H1 (cell line): ENCODE measurements at regions not wholly inside any gene's neighbourhood (a gene's known extent, or its start where the extent isn't known, plus 50 kb on each side); places are given as distances from the start of the nearest gene placed in this dataset.

Source experiments
- CTCF ChIA-PET: fragments of 300-600 bp; sonication (Branson Sonifier 250); formaldehyde crosslinking; loops from one replicate; lab custom pipeline; 2021; ENCODE audit not compliant: partially characterized antibody; lab: Charles Lee
- POLR2A ChIA-PET: fragments of 300-600 bp; sonication (Branson Sonifier 250); formaldehyde crosslinking; loops from one replicate; lab custom pipeline; 2021; ENCODE audit warnings: inconsistent platforms; ENCODE audit not compliant: partially characterized antibody; lab: Charles Lee
- DNase-seq, 2 experiments: peaks; one replicate each; pipeline versions ENCODE4 v3.0.0 to v3.0.0-alpha.2; 2010 to 2022; ENCODE audit warnings: low spot score in 2 of 2, low read depth in 1 of 2, mixed read lengths in 1 of 2
- FAIRE-seq: peaks from 2 replicates; lab custom pipeline; 2011; peaks lifted over from hg19 to GRCh38; lab: Jason Lieb, UNC
- H2AFZ ChIP-seq: 2 replicates; pipeline ENCODE4 v1.8.1; 2012; ENCODE audit warnings: low read length, inconsistent platforms
- H2AK5ac ChIP-seq: 2 replicates; pipeline ENCODE4 v1.6.1; 2013; ENCODE audit warnings: low read depth, low read length
- H2BK120ac ChIP-seq: replicated peaks from 2 replicates; pipeline ENCODE3; 2013; ENCODE audit warnings: low read depth, low read length, inconsistent platforms
- H2BK12ac ChIP-seq: 2 replicates; pipeline ENCODE4 v1.6.1; 2013; ENCODE audit warnings: low read depth, low read length
- H2BK15ac ChIP-seq: 2 replicates; pipeline ENCODE4 v1.6.1; 2013; ENCODE audit warnings: low read length
- H2BK20ac ChIP-seq: 2 replicates; pipeline ENCODE4 v1.6.1; 2013; ENCODE audit warnings: low read length
- H2BK5ac ChIP-seq: 2 replicates; pipeline ENCODE4 v1.6.1; 2013; ENCODE audit warnings: low read depth, low read length
- H3K14ac ChIP-seq: 2 replicates; pipeline ENCODE4 v1.6.1; 2013; ENCODE audit warnings: inconsistent platforms; ENCODE audit not compliant: insufficient read length
- H3K18ac ChIP-seq: 2 replicates; pipeline ENCODE4 v1.6.1; 2013; ENCODE audit warnings: low read length; ENCODE audit errors: extremely low read depth
- H3K23ac ChIP-seq: 2 replicates; pipeline ENCODE4 v1.6.1; 2013; ENCODE audit warnings: inconsistent platforms; ENCODE audit not compliant: insufficient read length
- H3K23me2 ChIP-seq: 2 replicates; pipeline ENCODE4 v1.6.1; 2013; ENCODE audit warnings: low read depth, low read length
- H3K27ac ChIP-seq: 2 replicates; pipeline ENCODE4 v1.6.1; 2011; ENCODE audit warnings: low read depth, low read length, inconsistent platforms
- H3K27me3 ChIP-seq, 4 experiments: replicated peaks in 1 of 4; 1 replicate in 1 of 4; 2 replicates in 3 of 4; pipeline versions ENCODE4 v1.6.1 to v1.8.1; 2011 to 2013; ENCODE audit warnings: low read length in 3 of 4, mild to moderate bottlenecking in 3 of 4, inconsistent platforms in 2 of 4, mixed read lengths in 2 of 4, moderate library complexity in 1 of 4; ENCODE audit not compliant: control insufficient read depth in 3 of 4, insufficient read depth in 3 of 4; ENCODE audit errors: extremely low read depth in 1 of 4
- H3K36me3 ChIP-seq, 4 experiments: 2 replicates each; pipeline versions ENCODE4 v1.6.1 to v1.8.1; 2011 to 2013; ENCODE audit warnings: mild to moderate bottlenecking in 4 of 4, low read length in 3 of 4, moderate library complexity in 2 of 4, control low read depth in 1 of 4, inconsistent platforms in 1 of 4; ENCODE audit not compliant: insufficient read depth in 4 of 4, control insufficient read depth in 2 of 4
- H3K4ac ChIP-seq: replicated peaks from 2 replicates; pipeline ENCODE3; 2013; ENCODE audit warnings: low read length, low read depth, mixed read lengths, inconsistent platforms; ENCODE audit not compliant: insufficient read length
- H3K4me1 ChIP-seq, 4 experiments: replicated peaks in 1 of 4; 1 replicate in 1 of 4; 2 replicates in 3 of 4; pipeline versions ENCODE4 v1.6.1 to v1.8.1; 2011 to 2013; ENCODE audit warnings: low read length in 3 of 4, inconsistent platforms in 2 of 4, mixed read lengths in 1 of 4; ENCODE audit not compliant: insufficient read depth in 4 of 4, control insufficient read depth in 3 of 4
- H3K4me2 ChIP-seq, 2 experiments: 2 replicates each; pipeline versions ENCODE4 v1.6.1 to v1.8.1; 2011 to 2013; ENCODE audit warnings: low read depth in 2 of 2, low read length in 2 of 2, control low read depth in 1 of 2, inconsistent platforms in 1 of 2, mild to moderate bottlenecking in 1 of 2; ENCODE audit not compliant: insufficient read depth in 1 of 2
- H3K4me3 ChIP-seq, 4 experiments: fragments of 200-600, 300-600 bp in 1 of 4; sonication (generic), shearing (Covaris generic), sonication (Bioruptor Twin) in 1 of 4; 2 replicates each; pipeline versions ENCODE4 v1.5.1 to v1.8.1; 2011 to 2016; ENCODE audit warnings: low read length in 4 of 4, low read depth in 3 of 4, control low read depth in 2 of 4, inconsistent platforms in 2 of 4, mild to moderate bottlenecking in 2 of 4, mixed read lengths in 1 of 4, moderate library complexity in 1 of 4; ENCODE audit not compliant: insufficient read depth in 2 of 4; ENCODE audit errors: extremely low read depth in 1 of 4
- H3K56ac ChIP-seq: replicated peaks from 2 replicates; pipeline ENCODE3; 2013; ENCODE audit warnings: low read depth, mild to moderate bottlenecking, mixed read lengths, low read length, inconsistent platforms; ENCODE audit not compliant: insufficient read length
- H3K79me1 ChIP-seq: 2 replicates; pipeline ENCODE4 v1.6.1; 2013; ENCODE audit warnings: low read depth, low read length, control low read depth
- H3K79me2 ChIP-seq, 2 experiments: 2 replicates each; pipeline versions ENCODE4 v1.6.1 to v1.8.1; 2012 to 2013; ENCODE audit warnings: low read length in 2 of 2, mild to moderate bottlenecking in 2 of 2, inconsistent platforms in 1 of 2; ENCODE audit not compliant: insufficient read depth in 2 of 2, control insufficient read depth in 1 of 2
- H3K9ac ChIP-seq, 4 experiments: replicated peaks in 1 of 4; 1 replicate in 1 of 4; 2 replicates in 3 of 4; pipeline versions ENCODE4 v1.6.1 to v1.8.1; 2011 to 2013; ENCODE audit warnings: low read depth in 3 of 4, low read length in 3 of 4, control low read depth in 2 of 4, mild to moderate bottlenecking in 2 of 4, moderate library complexity in 2 of 4, inconsistent platforms in 1 of 4; ENCODE audit errors: extremely low read depth in 1 of 4
- H3K9me3 ChIP-seq, 2 experiments: 2 replicates each; pipeline versions ENCODE4 v1.6.1 to v1.8.1; 2012 to 2013; ENCODE audit warnings: mild to moderate bottlenecking in 2 of 2, moderate library complexity in 2 of 2, control low read depth in 1 of 2, inconsistent platforms in 1 of 2, low read depth in 1 of 2, low read length in 1 of 2, mixed read lengths in 1 of 2; ENCODE audit not compliant: insufficient read depth in 2 of 2
- H4K20me1 ChIP-seq, 2 experiments: replicated peaks in 1 of 2; 2 replicates each; pipeline versions ENCODE3 to v1.8.1; 2011 to 2013; ENCODE audit warnings: inconsistent platforms in 2 of 2, low read length in 2 of 2, mild to moderate bottlenecking in 1 of 2; ENCODE audit not compliant: insufficient read depth in 2 of 2, control insufficient read depth in 1 of 2
- H4K5ac ChIP-seq: 2 replicates; pipeline ENCODE4 v1.6.1; 2013; ENCODE audit warnings: low read length, low read depth, mixed read lengths, inconsistent platforms; ENCODE audit not compliant: insufficient read length
- H4K8ac ChIP-seq: 2 replicates; pipeline ENCODE4 v1.8.0; 2013; ENCODE audit warnings: mild to moderate bottlenecking, moderate library complexity, low read length, inconsistent platforms; ENCODE audit not compliant: insufficient read depth; ENCODE audit errors: extremely low read depth
- H4K91ac ChIP-seq: replicated peaks from 2 replicates; pipeline ENCODE3; 2013; ENCODE audit warnings: low read length, mixed read lengths, inconsistent platforms; ENCODE audit not compliant: insufficient read length
- EP300 ChIP-seq, 2 experiments: IDR thresholded peaks; 1 replicate in 1 of 2; 2 replicates in 1 of 2; pipeline ENCODE4 v1.6.1; 2011 to 2012; ENCODE audit warnings: low read depth in 2 of 2, low read length in 2 of 2, mild to moderate bottlenecking in 2 of 2, borderline replicate concordance in 1 of 2, inconsistent platforms in 1 of 2, moderate library complexity in 1 of 2
- USF2 ChIP-seq: IDR thresholded peaks from 2 replicates; pipeline ENCODE4 v1.6.1; 2011; ENCODE audit warnings: low read length, improper control_type of control experiment
- WGBS, 2 experiments: shearing (Covaris generic) in 1 of 2; methylation state at CpG; one replicate each; pipeline versions ENCODE4 v1.1.6 to v1.1.7; 2013 to 2015; ENCODE audit warnings: low lambda C conversion rate in 2 of 2, mixed read lengths in 2 of 2, inconsistent platforms in 1 of 2, low coverage in 1 of 2, missing lambda C conversion rate in 1 of 2; ENCODE audit not compliant: insufficient replicate concordance in 2 of 2, insufficient coverage in 1 of 2, insufficient read length in 1 of 2; ENCODE audit errors: extremely low coverage in 1 of 2, missing lambda C conversion rate in 1 of 2; 5-methylcytosine and 5-hydroxymethylcytosine counted together

- H3K18ac ChIP-seq = no peak overlapping the region
- peak; percentile 10 to 48 for DNase-seq
- no peak overlapping the region for H3K23ac ChIP-seq
- H3K14ac ChIP-seq = no peak overlapping the region
- no peaks in the 10 kb centered on the region for H3K36me3 ChIP-seq
- H3K4me2 ChIP-seq = no peak overlapping the region
- WGBS, 2 experiments = 94% methylated on average over 4 of the region's 5 CpGs; no CpG with 5 or more reads in 1 of the 2 experiments
- H2BK12ac ChIP-seq = no peak overlapping the region
- no peaks in the 10 kb centered on the region for H3K79me2 ChIP-seq
- POLR2A ChIA-PET = no interaction called here
- H2AK5ac ChIP-seq = no peak overlapping the region
- CTCF ChIA-PET = no interaction called here
- no peak overlapping the region for H3K9ac ChIP-seq
- peak overlapping the region; percentile 79; the same call in 1 of the 2 replicates for H2AFZ ChIP-seq
- TF ChIP-seq EP300 (IDR thresholded peaks at IDR 0.05; ENCODE audit: borderline replicate concordance in 1 of 2, low read depth in 2 of 2, low read length in 2 of 2) = peak in 1 of 2 experiments; percentile 43; a peak in 1 of 3 replicates
- no peak for TF ChIP-seq USF2
- H3K4me1 ChIP-seq = peaks cover 0 to 6% (median 0%) of the 10 kb centered on the region in 4 experiments; a peak in 2 of 7 replicates
- no peak overlapping the region for H4K5ac ChIP-seq
- no peak overlapping the region for H3K4ac ChIP-seq
- no peak overlapping the region for H4K91ac ChIP-seq
- H2BK15ac ChIP-seq = no peak overlapping the region
- H3K56ac ChIP-seq = no peak overlapping the region
- FAIRE-seq = no peak
- no peaks in the 10 kb centered on the region for H4K20me1 ChIP-seq
- no peak overlapping the region for H2BK20ac ChIP-seq
- H3K27me3 ChIP-seq = no peaks in the 10 kb centered on the region
- 0 out of 2 replicates have a peak overlapping the region, but pooled peaks have one; percentile 44 for H2BK5ac ChIP-seq
- H3K79me1 ChIP-seq = no peaks in the 10 kb centered on the region
- no peaks in the 10 kb centered on the region for H3K9me3 ChIP-seq
- H3K4me3 ChIP-seq = no peak overlapping the region
- no peaks in the 10 kb centered on the region for H3K23me2 ChIP-seq
- no peak overlapping the region for H2BK120ac ChIP-seq
- no peak overlapping the region for H3K27ac ChIP-seq
- H4K8ac ChIP-seq = no peak overlapping the region; the same call in 1 of the 2 replicates
Observed at GRCh38 chr4:66266035-66266434, 595.7 kb upstream of the EPHA5 start.
